Effector CD8-positive, alpha-beta T cell (primary cell): ENCODE measurements at regions not wholly inside any gene's neighbourhood (a gene's known extent, or its start where the extent isn't known, plus 50 kb on each side); places are given as distances from the start of the nearest gene placed in this dataset.
"Not testable (repeated sequence)": the region's sequence is repeated elsewhere in the genome, so short reads cannot be mapped to it uniquely, and the experiment has no call there.

Experiments used
- DNase-seq: peaks from one replicate; lab custom pipeline; 2025; lab: John Stamatoyannopoulos, UW

DNA sequence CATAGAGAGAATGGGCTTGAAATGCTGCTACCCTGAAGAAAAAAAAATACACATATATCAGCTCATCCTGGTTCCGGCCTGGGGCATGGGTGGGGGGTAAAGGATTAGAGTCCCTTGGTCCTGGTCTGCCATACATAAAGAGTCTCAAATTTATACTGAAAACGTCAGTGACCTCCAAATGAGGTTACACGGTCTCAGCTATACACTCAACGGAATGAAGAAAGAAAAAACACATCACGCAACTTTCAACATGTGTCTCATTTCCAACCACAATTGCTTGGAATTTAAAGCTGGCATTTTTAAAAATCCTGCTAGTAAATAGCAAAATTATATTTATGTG is 612.8 kb downstream of the MCTP2 start:
- no peak for DNase-seq

DNA sequence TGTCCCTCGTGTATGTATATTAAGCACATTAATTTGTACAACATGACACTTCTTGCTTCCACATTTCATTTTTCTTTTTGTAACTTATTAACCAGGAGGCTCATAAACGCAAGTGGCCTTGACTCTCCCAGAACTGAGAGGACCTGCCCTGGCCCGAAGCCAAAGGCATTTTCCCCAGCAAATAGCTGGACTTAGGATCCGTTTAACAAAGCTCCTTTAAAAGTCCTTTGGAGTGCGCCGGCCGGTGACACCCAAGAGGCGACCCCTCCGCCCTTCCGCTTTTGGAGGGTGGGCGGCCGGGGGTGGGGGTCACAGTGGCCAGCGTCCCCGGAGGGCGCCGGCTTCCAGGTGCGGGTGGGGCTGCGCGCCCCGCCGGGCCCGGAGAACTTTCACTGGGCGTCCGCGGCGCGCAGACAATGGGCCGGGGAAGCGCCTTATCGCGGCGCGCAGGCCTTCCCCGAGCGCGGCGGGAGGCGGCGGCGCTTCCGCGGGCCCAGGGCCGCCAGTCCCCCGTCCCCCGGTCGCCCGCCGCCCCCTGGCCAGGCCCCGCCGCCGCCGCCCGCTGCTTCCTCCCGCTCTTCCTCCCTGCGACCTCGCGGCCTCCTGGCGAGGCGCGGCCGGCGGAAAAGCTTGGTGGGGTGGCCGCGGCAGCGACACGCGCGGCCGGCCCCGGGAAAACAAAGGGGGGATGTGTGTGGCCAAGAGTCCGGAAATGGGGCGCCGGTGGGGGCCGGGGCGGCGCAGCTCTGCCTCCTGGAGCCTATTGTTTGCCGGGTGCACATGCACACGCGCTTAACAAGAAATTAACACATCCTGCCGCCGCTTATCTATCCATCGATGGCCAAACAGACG is 613.4 kb downstream of the MCTP2 start:
- DNase-seq, result no peak

DNA sequence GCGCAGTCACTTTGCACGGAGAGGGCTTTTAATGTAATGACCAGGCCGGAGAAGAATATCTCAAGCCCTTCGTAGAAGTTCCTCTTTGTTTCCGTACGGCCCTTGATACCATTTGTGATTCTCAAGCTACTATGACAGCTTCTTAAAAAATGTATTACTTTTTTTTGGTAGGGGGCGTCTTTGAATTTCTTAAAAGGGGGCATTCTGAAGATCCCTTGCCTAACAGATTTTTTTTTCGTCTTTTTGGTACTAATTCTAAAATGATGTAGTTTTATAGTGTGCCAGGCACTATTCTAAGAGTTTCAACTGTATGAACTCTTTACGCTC is 614.0 kb downstream of the MCTP2 start:
- DNase-seq, result no peak

GRCh38 chr15:94847325-94847724 is 616.0 kb downstream of the MCTP2 start:
- no peak for DNase-seq

DNA sequence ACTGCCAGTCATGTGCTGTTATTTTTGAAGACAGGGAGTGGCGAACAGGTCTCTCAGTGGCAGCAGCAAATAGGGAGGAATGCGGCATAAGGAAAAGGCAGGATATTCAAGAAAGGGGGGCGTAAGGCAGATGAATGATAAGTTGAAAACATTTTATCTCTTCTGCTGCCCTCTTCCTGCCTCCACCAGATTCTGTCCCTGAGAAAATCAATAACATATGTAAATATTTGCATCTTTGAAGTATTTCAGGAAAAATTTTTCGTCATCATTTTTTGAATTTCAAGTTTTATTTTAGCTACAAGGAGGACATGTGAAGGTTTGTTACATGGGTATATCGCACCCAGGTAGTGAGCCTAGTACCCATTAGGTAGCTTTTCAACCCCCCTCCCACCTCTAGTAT is 616.7 kb downstream of the MCTP2 start:
- DNase-seq, result no peak

DNA sequence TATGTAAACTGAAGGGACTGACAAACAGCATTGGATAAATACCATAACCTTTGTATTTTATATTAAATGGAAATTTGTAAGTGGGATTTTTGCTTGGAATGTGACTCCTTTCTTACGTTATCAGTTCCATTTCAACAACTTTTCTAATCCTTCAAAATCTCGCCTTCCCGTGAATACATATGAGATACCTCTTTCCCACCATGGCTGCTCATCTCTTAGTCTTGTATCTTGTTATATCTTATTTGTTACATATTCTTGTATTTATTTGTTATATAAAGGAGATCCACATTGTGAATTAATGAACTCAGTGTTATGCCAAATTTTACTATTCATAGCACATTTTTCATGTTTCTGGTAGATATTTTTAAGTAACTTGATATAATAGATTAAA is 623.7 kb downstream of the MCTP2 start:
- DNase-seq, result no peak

DNA sequence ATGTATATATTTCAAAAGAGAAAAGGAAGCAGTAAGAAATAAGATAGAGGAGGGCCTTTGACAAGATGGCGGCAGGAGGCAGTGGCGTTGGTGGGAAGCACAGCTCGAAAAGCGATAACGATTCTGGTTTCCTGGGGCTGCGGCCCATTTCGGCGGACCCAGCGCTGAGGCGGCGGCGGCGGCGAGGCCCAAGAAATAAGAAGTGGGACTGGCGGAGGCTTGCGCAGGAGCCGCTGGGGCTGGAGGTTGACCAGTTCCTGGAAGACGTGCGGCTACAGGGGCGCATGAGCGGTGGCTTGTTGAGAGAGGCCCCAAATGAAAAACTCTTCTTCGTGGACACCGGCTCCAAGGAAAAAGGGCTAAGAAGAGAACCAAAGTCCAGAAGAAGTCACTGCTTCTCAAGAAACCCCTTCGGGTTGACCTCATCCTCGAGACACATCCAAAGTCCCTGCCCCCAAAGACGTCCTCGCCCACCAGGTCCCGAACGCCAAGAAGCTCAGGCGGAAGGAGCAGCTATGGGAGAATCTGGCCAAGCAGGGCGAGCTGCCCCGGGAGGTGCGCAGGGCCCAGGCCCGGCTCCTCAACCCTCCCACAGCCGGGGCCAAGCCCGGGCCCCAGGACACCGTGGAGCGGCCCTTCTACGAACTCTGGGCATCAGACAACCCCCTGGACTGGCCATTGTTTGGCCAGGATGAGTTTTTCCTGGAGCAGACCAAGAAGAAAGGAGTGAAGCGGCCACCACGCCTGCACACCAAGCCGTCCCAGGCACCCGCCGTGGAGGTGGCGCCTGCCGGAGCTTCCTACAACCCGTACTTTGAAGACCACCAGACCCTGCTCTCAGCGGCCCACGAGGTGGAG is 624.3 kb downstream of the MCTP2 start:
- DNase-seq, result no peak

DNA sequence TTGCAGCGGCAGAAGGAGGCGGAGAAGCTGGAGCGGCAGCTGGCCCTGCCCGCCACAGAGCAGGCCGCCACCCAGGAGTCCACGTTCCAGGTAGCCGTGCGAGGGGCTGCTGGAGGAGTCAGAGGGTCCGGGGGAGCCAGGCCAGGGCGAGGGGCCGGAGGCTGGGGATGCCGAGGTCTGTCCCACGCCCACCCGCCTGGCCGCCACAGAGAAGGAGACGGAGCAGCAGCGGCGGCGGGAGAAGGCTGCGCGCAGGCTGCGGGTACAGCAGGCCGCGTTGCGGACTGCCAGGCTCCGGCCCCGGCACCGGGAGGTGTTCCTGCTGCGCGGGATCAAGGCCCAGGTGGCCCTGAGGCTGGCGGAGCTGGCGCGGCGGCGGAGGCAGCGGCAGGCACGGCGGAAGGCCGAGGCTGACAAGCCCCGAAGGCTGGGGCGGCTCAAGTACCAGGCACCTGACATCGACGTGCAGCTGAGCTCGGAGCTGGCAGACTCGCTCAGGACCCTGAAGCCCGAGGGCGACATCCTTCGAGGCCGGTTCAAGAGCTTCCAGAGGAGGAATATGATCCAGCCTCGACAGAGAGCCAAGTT is 625.0 kb downstream of the MCTP2 start:
- no peak for DNase-seq

GRCh38 chr15:94857466-94857865 is 626.1 kb downstream of the MCTP2 start:
- DNase-seq, result no peak

DNA sequence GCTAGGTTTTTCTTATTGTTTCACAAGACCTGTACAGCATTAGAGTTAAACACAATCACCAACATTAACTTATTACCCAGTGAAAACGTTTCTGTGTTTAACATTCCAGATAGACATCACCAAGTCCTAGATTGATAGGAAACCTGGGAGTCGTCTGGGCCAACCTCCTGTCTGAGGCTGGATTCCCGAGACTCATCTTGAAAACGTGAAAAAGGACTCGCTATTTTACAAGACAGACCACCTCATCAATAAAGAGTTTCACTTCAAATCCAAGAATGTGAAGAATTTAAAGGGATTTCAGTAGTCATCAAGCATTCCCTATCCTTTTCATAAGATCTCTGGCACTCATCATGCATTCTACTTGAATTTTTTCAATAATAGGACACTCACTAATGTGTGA is 626.6 kb downstream of the MCTP2 start:
- DNase-seq, result no peak

GRCh38 chr15:94858449-94858848 is 627.1 kb downstream of the MCTP2 start:
- no peak for DNase-seq

DNA sequence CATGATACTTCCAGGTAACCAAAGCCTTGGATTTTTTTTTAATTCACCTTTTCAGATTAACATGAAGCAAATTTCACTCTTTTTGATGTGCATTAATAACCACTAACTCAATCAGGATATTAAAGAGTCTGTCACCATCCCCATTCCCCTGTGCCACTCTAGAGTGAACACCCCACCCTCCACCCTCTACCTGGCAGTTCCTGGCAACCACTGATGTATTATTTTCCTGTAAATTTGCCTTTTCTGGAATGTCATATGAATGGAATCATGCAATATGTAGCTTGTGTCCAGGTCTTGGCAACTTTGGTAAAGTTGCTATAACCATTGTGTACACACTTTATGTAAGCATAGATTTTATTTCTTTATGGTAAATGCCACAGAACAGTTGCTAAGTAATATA is 627.6 kb downstream of the MCTP2 start:
- no peak for DNase-seq

- no peak for DNase-seq
Measured at GRCh38 chr15:94864600-94864999, 633.2 kb downstream of the MCTP2 start.

DNA sequence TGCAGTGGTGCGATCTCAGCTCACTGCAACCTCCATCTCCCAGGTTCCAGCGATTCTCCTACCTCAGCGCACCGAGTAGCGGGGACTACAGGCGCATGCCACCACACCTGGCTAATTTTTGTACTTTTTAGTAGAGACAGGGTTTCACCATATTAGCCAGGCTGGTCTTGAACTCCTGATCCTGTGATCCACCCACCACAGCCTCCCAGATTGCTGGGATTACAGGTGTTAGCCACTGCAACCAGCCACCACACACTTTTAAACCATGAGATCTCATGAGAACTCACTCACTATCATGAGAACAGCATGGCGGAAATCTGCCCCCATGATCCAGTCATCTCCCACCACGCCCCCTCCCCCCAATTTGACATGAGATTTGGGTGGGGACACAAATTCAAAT is 636.9 kb downstream of the MCTP2 start:
- DNase-seq, result not testable (repeated sequence)

GRCh38 chr15:94875550-94875949 is 644.2 kb downstream of the MCTP2 start:
- DNase-seq, result no peak

- no peak for DNase-seq
Measured at GRCh38 chr15:94877833-94878232, 646.5 kb downstream of the MCTP2 start.

GRCh38 chr15:94882071-94882712 is 650.8 kb downstream of the MCTP2 start:
- DNase-seq, result no peak

DNA sequence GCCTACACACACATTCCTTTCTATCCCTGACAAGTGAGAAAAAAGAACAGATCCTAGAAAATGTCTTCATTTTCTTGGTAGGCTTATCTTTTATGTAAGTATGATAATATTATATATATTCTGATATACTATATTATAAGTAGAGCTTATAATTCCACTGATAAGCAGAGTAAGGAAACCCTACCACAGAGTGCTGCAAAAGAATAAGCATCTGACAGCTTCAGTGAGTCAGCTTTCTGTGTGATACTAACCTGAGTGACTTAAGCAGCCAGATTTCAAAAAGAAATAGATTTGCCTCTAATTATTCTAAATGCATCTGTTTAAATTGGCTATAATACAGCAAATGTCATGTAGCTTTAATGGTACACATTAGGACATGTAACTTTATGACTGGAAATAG is 656.0 kb downstream of the MCTP2 start:
- DNase-seq, result no peak

DNA sequence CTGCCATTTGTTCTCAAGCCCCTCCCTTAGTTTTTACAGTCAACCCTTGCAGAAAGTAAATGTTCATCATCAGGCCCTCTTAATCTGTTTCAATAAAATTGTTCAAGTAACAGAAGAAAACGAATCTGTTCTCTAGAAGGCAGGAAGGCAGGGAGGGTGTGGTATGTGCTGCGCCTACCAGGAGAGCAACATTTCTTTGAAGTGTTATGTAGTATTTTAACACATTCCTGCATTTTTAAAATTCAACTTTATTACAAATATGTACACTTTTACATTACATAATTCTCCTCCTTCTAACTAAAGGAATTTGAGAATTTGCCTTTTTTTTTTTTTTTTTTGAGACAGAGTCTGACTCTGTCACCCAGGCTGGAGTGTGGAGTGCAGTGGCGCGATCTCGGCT is 657.8 kb downstream of the MCTP2 start:
- DNase-seq, result no peak

DNA sequence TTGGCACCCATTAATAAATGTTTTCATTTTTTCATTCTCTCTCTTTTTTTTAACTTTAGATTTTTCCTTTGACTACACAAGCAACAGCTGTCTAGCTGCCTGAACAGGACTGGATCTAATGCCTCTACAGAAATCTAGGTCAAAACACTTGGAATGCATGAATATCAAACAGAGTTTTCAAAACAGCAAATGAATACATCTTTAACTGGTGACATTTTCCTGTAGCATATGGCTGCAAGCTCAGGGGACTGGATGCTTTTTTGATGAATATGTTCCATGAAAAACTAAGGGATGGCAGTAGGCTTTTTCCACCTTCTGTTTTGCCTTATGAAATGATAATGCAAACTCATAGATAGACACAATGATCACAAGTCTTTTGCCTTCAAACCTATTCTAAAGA is 661.7 kb downstream of the MCTP2 start:
- DNase-seq, result no peak

GRCh38 chr15:94894056-94894455 is 662.7 kb downstream of the MCTP2 start:
- DNase-seq, result no peak

DNA sequence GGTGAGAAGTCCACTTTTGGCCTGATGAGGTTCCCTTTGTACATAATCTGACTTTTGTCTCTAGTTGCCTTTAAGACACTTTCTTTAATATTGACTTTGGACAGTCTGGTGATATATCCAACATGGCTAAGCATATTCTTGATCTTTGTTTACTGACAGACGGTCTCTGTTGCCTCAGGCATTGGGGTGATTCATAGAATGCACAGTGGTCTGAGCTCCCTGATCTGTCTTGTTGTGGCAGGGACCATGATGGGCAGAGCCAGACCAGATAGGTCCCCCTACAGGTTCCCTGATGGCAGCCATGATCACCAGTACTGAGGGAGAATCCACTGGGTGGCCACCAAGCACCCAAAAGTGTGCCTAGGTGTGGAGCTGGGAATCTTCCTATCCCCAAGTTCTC is 678.1 kb downstream of the MCTP2 start:
- no peak for DNase-seq

GRCh38 chr15:94910166-94910565 is 678.8 kb downstream of the MCTP2 start:
- no peak for DNase-seq
